Left lung (tissue), 4 donors: ENCODE measurements at regions not wholly inside any gene's neighbourhood (a gene's known extent, or its start where the extent isn't known, plus 50 kb on each side); places are given as distances from the start of the nearest gene placed in this dataset.

Source experiments
- ATAC-seq: fragments of 200-7000 bp; cut with Tn5 transposase; one replicate; pipeline ENCODE4 v1.9.1; 2020; ENCODE audit warnings: moderate library complexity
- DNase-seq, 4 donors: peaks; one replicate each; pipeline ENCODE4 v3.0.0-alpha.2; 2013 to 2020
- H3K27ac ChIP-seq, 2 donors: fragments of 200-600 bp; sonication (generic) in 1 of 2; one replicate each; pipeline versions ENCODE4 v1.5.0 to v1.8.0; 2020 to 2021
- H3K27me3 ChIP-seq, 2 donors: fragments of 200-600 bp; sonication (generic) in 1 of 2; one replicate each; pipeline versions ENCODE4 v1.5.0 to v1.8.0; 2020 to 2021
- H3K36me3 ChIP-seq, 2 donors: fragments of 200-600 bp; sonication (generic) in 1 of 2; one replicate each; pipeline versions ENCODE4 v1.5.0 to v1.8.0; 2020 to 2021
- H3K4me1 ChIP-seq, 2 donors: fragments of 200-600 bp; one replicate each; pipeline ENCODE4 v1.8.0; 2021
- H3K4me3 ChIP-seq, 2 donors: fragments of 200-600 bp; sonication (generic) in 1 of 2; one replicate each; pipeline versions ENCODE4 v1.5.0 to v1.8.0; 2020 to 2021; ENCODE audit warnings: mild to moderate bottlenecking in 1 of 2
- H3K9me3 ChIP-seq, 2 donors: fragments of 200-600 bp; sonication (generic) in 1 of 2; one replicate each; pipeline versions ENCODE4 v1.5.0 to v1.8.0; 2020 to 2021
- CTCF ChIP-seq, 2 donors: fragments of 200-600 bp; sonication (generic) in 1 of 2; IDR thresholded peaks; one replicate each; pipeline versions ENCODE4 v1.5.0 to v1.8.0; 2021; ENCODE audit warnings: antibody characterized with exemption in 2 of 2
- intact Hi-C, 2 donors: fragments of 100-400 bp; cut with DNase I; formaldehyde crosslinking; loops; one replicate each; pipeline versions ENCODE4 v1.11.2 to v1.14.2; 2022
- donor health status: DM: no; HTN: yes; CAD: no.
- donor health status: DM: no; HTN: no; CAD: no.

GRCh38 chr18:69257861-69258458, 142.7 kb upstream of the DOK6 start:
- no peaks in the 10 kb centered on the region for H3K4me1 ChIP-seq
- H3K9me3 ChIP-seq = no peaks in the 10 kb centered on the region
- no peaks in the 10 kb centered on the region for H3K27me3 ChIP-seq
- H3K27ac ChIP-seq = no peak overlapping the region
- ATAC-seq (peak; percentile 46), DNase-seq (peak in 1 of 4 donors; percentile 14)
- intact Hi-C loops = no loop called here
- no peaks in the 10 kb centered on the region for H3K36me3 ChIP-seq
- no peak overlapping the region for H3K4me3 ChIP-seq
- no peak for TF ChIP-seq CTCF (IDR thresholded peaks at IDR 0.05)

- no peak for TF ChIP-seq CTCF (IDR thresholded peaks at IDR 0.05)
- intact Hi-C loops = no loop called here
- no peaks in the 10 kb centered on the region for H3K27me3 ChIP-seq
These were observed 141.4 kb upstream of the DOK6 start for GRCh38 chr18:69259282-69259681.

GRCh38 chr18:69261406-69261805, 139.3 kb upstream of the DOK6 start:
- ATAC-seq = no peak
- no peaks in the 10 kb centered on the region for H3K27me3 ChIP-seq
- H3K4me3 ChIP-seq = no peak overlapping the region
- no peak overlapping the region for H3K27ac ChIP-seq
- H3K4me1 ChIP-seq = no peaks in the 10 kb centered on the region
- intact Hi-C loops = no loop called here
- no peak for TF ChIP-seq CTCF (IDR thresholded peaks at IDR 0.05)
- no peaks in the 10 kb centered on the region for H3K9me3 ChIP-seq
- no peaks in the 10 kb centered on the region for H3K36me3 ChIP-seq
- DNase-seq = no peak

More at GRCh38 chr18:69259282-69259681, 141.4 kb upstream of the DOK6 start:
- Histone ChIP-seq H3K36me3 (no peaks in the 10 kb centered on the region), H3K4me3 (no peak overlapping the region), H3K4me1 (no peaks in the 10 kb centered on the region), H3K9me3 (no peaks in the 10 kb centered on the region), H3K27ac (no peak overlapping the region)
- DNase-seq = no peak
- ATAC-seq = no peak

GRCh38 chr18:69265656-69266055, 135.0 kb upstream of the DOK6 start:
- no peaks in the 10 kb centered on the region for H3K36me3 ChIP-seq
- H3K27me3 ChIP-seq = no peaks in the 10 kb centered on the region
- intact Hi-C loops = no loop called here
- H3K4me1 ChIP-seq = no peaks in the 10 kb centered on the region
- TF ChIP-seq CTCF (IDR thresholded peaks at IDR 0.05) = no peak
- no peak overlapping the region for H3K4me3 ChIP-seq
- DNase-seq = peak in 2 of 4 donors; percentile 19 to 46
- H3K27ac ChIP-seq = no peak overlapping the region
- peaks cover 0 to 5% of the 10 kb centered on the region in 2 donors for H3K9me3 ChIP-seq
- ATAC-seq = no peak

- TF ChIP-seq CTCF (IDR thresholded peaks at IDR 0.05) = no peak
- Histone ChIP-seq H3K27me3 (no peaks in the 10 kb centered on the region), H3K4me3 (no peak overlapping the region), H3K27ac (no peak overlapping the region), H3K9me3 (peaks cover 0 to 5% of the 10 kb centered on the region in 2 donors), H3K4me1 (no peaks in the 10 kb centered on the region), H3K36me3 (no peaks in the 10 kb centered on the region)
- intact Hi-C loops = no loop called here
- DNase-seq (no peak), ATAC-seq (no peak)
These were observed 132.8 kb upstream of the DOK6 start for GRCh38 chr18:69267895-69268294.
